ENCODE measurements at regions not wholly inside any gene's neighbourhood (a gene's known extent, or its start where the extent isn't known, plus 50 kb on each side); places are given as distances from the start of the nearest gene placed in this dataset.
"Not testable (repeated sequence)": the region's sequence is repeated elsewhere in the genome, so short reads cannot be mapped to it uniquely, and the experiment has no call there.

- TF ChIP-seq ARID4B (CRISPR knock-in tag; IDR thresholded peaks at IDR 0.05; ENCODE audit: borderline replicate concordance), result no peak
These were observed 76.6 kb upstream of the SSBP2 start (continued) for GRCh38 chr5:81827500-81827899.

- ChIA-PET POLR2A (no interaction called here), CTCF (interaction anchor here (0.6 to 1.3 kb wide), 2 partner anchors 12 to 439 kb away, joined by 3 to 5 read pairs; no protein-coding TSS in a partner anchor)
- Mint-ChIP-seq H3K9me3 (peaks cover 14% of the 10 kb centered on the region), H3K36me3 (peaks cover 4% of the 10 kb centered on the region; the same call in 1 of the 2 replicates), H3K4me3 (no peak overlapping the region), H3K27ac (no peak overlapping the region), H3K27me3 (ENCODE audit: low read depth) (peaks cover 2% of the 10 kb centered on the region; the same call in 1 of the 2 replicates), H3K4me1 (no peaks in the 10 kb centered on the region)
- TF ChIP-seq ZNF416 (CRISPR knock-in tag; IDR thresholded peaks at IDR 0.05) (no peak), ZNF281 (CRISPR knock-in tag; IDR thresholded peaks at IDR 0.05) (no peak), ZNF121 (CRISPR knock-in tag; IDR thresholded peaks at IDR 0.05) (no peak)
- DNase-seq (ENCODE audit: low spot score) (no peak), ATAC-seq (no peak)
These were observed 75.2 kb upstream of the SSBP2 start for GRCh38 chr5:81826128-81826527.

GRCh38 chr5:81825237-81825636 is 74.3 kb upstream of the SSBP2 start:
- POLR2A ChIA-PET, result no interaction called here
- no peak for DNase-seq (ENCODE audit: low spot score)
- H3K4me3 Mint-ChIP-seq, result no peak overlapping the region
- H3K4me1 Mint-ChIP-seq, result peaks cover 2% of the 10 kb centered on the region
- peaks cover 14% of the 10 kb centered on the region for H3K9me3 Mint-ChIP-seq
- peaks cover 2% of the 10 kb centered on the region; the same call in 1 of the 2 replicates for H3K27me3 Mint-ChIP-seq (ENCODE audit: low read depth)
- H3K27ac Mint-ChIP-seq, result no peak overlapping the region
- CTCF ChIA-PET, result interaction anchor here (0.6 to 1.3 kb wide), 2 partner anchors 13 to 438 kb away, joined by 3 to 5 read pairs; no protein-coding TSS in a partner anchor
- H3K36me3 Mint-ChIP-seq, result peaks cover 4% of the 10 kb centered on the region; the same call in 1 of the 2 replicates
- no peak for ATAC-seq
- TF ChIP-seq ZNF232 (CRISPR knock-in tag; IDR thresholded peaks at IDR 0.05), result no peak
- TF ChIP-seq ZNF416 (CRISPR knock-in tag; IDR thresholded peaks at IDR 0.05), result no peak
- no peak for TF ChIP-seq TEAD4 (CRISPR knock-in tag; IDR thresholded peaks at IDR 0.05)
- TF ChIP-seq IRF2 (CRISPR knock-in tag; IDR thresholded peaks at IDR 0.05; ENCODE audit: borderline replicate concordance, low read depth), result no peak
- no peak for TF ChIP-seq NFYB (CRISPR knock-in tag; conservative IDR thresholded peaks at IDR 0.05; ENCODE audit: low read depth)
- no peak for TF ChIP-seq ESRRA (CRISPR knock-in tag; IDR thresholded peaks at IDR 0.05; ENCODE audit: borderline replicate concordance)
- TF ChIP-seq USF1 (CRISPR knock-in tag; IDR thresholded peaks at IDR 0.05), result no peak
- no peak for TF ChIP-seq CBFB (CRISPR knock-in tag; IDR thresholded peaks at IDR 0.05; ENCODE audit: low read depth)
- TF ChIP-seq SP1 (CRISPR knock-in tag; conservative IDR thresholded peaks at IDR 0.05), result no peak
- no peak for TF ChIP-seq ZNF396 (CRISPR knock-in tag; IDR thresholded peaks at IDR 0.05; ENCODE audit: borderline replicate concordance)
- no peak for TF ChIP-seq SMAD3 (CRISPR knock-in tag; IDR thresholded peaks at IDR 0.05; ENCODE audit: borderline replicate concordance)
- no peak for TF ChIP-seq ZNF317 (CRISPR knock-in tag; IDR thresholded peaks at IDR 0.05; ENCODE audit: borderline replicate concordance, low read depth)
- TF ChIP-seq CTCF (IDR thresholded peaks at IDR 0.05), result no peak

GRCh38 chr5:81823736-81824135 is 72.8 kb upstream of the SSBP2 start:
- H3K36me3 Mint-ChIP-seq; ATAC-seq; H3K4me3 Mint-ChIP-seq; POLR2A ChIA-PET; DNase-seq (ENCODE audit: low spot score); H3K4me1 Mint-ChIP-seq; H3K27me3 Mint-ChIP-seq (ENCODE audit: low read depth); H3K27ac Mint-ChIP-seq: not testable (repeated sequence)
- CTCF ChIA-PET, result interaction anchor here (0.9 kb wide), 1 partner anchor 15 kb away, joined by 3 read pairs; no protein-coding TSS in a partner anchor
- peaks cover 14% of the 10 kb centered on the region for H3K9me3 Mint-ChIP-seq

All from WTC11 (cell line).